Heart right ventricle (tissue), 16 donors: ENCODE measurements at regions not wholly inside any gene's neighbourhood (a gene's known extent, or its start where the extent isn't known, plus 50 kb on each side); places are given as distances from the start of the nearest gene placed in this dataset.

Experiments used
- ATAC-seq, 8 donors: fragments of 200-7000 bp; cut with Tn5 transposase; one replicate each; pipeline ENCODE4 v1.9.1; 2020; ENCODE audit warnings: mild to moderate bottlenecking in 8 of 8, moderate library complexity in 8 of 8, moderate number of reproducible peaks in 1 of 8
- DNase-seq, 2 donors: peaks; one replicate each; pipeline ENCODE4 v3.0.0-alpha.2; 2020
- H3K27ac ChIP-seq, 10 donors: fragments of 200-600 bp; sonication (generic) in 2 of 10; one replicate each; pipeline versions ENCODE4 v1.5.0 to v1.8.0; 2020 to 2022; ENCODE audit warnings: mild to moderate bottlenecking in 3 of 10
- H3K27me3 ChIP-seq, 7 donors: fragments of 200-600 bp; one replicate each; pipeline ENCODE4 v1.8.0; 2021 to 2022; ENCODE audit warnings: mild to moderate bottlenecking in 2 of 7
- H3K36me3 ChIP-seq, 9 donors: fragments of 200-600 bp; sonication (generic) in 1 of 9; one replicate each; pipeline versions ENCODE4 v1.5.0 to v1.8.0; 2020 to 2022; ENCODE audit warnings: mild to moderate bottlenecking in 2 of 9
- H3K4me1 ChIP-seq, 9 donors: fragments of 200-600 bp; sonication (generic) in 1 of 9; one replicate each; pipeline versions ENCODE4 v1.5.0 to v1.8.0; 2020 to 2022; ENCODE audit warnings: mild to moderate bottlenecking in 4 of 9
- H3K4me3 ChIP-seq, 10 donors: fragments of 200-600 bp; sonication (generic) in 2 of 10; one replicate each; pipeline versions ENCODE4 v1.5.0 to v1.8.0; 2020 to 2022; ENCODE audit warnings: mild to moderate bottlenecking in 7 of 10, moderate library complexity in 2 of 10
- H3K9me3 ChIP-seq, 11 donors: fragments of 200-600 bp in 10 of 11; sonication (generic) in 2 of 11; one replicate each; pipeline versions ENCODE4 v1.5.0 to v1.8.0; 2013 to 2022; ENCODE audit warnings: mild to moderate bottlenecking in 2 of 11, control low read depth in 1 of 11, moderate library complexity in 1 of 11
- WGBS, 2 donors: extraction: QIAGEN DNeasy Blood & Tissue Kit; methylation state at CpG; one replicate each; pipeline ENCODE4 v1.1.7; 2013; ENCODE audit warnings: inconsistent platforms in 1 of 2; 5-methylcytosine and 5-hydroxymethylcytosine counted together
- intact Hi-C, 10 donors: fragments of 100-400 bp; cut with DNase I; formaldehyde crosslinking; loops; one replicate each; pipeline versions ENCODE4 v1.11.1 to v1.14.2; 2022
- TF ChIP-seq, protein P1 (sequence below), 9 donors: fragments of 200-600 bp; sonication (generic) in 2 of 9; IDR thresholded peaks; one replicate each; pipeline versions ENCODE4 v1.5.0 to v1.8.0; 2021 to 2022; ENCODE audit warnings: antibody characterized with exemption in 9 of 9, mild to moderate bottlenecking in 5 of 9, moderate library complexity in 1 of 9
- donor health status: Arrhythmogenic right ventricular cardiomyopathy.
- donor health status: ischemic (EF 13 %, LVEDD 7.1; RV severe dilation, severe dysfunction).
- donor health status: healthy with polysubstance abuse.
- donor health status: DM: no; HTN: yes; CAD: no.
- donor health status: DM: no; HTN: no; CAD: no.
- donor health status: ischemic (EF 25% LVEDD 6.9; RV normal size, moderate dysfunction).
- donor health status: ischemic (EF 25% LVEDD 5.7; RV mildly dilated, moderate dysfunction).
- donor health status: healthy.
- donor health status: DM: yes; HTN: yes; CAD: no.
- donor health status: Ischemic cardiomyopathy.
- donor health status: ischemic (EF 35%, LVEDD 5.7; RV mildly dilated, moderate dysfunction).
- donor health status: nonischemic (EF 11% LVEDD 7.7; RV severe dilation, severe dysfunction).
- donor health status: DM: yes; HTN: yes; CAD: no.
- donor health status: PGD.
- donor health status: ischemic (EF 29% LVEDD 5.4; RV normal size, mild dysfunction).
- donor health status: nonischemic (EF 23%, LVEDD 6.1; RV moderate dilation, normal function).

DNA sequence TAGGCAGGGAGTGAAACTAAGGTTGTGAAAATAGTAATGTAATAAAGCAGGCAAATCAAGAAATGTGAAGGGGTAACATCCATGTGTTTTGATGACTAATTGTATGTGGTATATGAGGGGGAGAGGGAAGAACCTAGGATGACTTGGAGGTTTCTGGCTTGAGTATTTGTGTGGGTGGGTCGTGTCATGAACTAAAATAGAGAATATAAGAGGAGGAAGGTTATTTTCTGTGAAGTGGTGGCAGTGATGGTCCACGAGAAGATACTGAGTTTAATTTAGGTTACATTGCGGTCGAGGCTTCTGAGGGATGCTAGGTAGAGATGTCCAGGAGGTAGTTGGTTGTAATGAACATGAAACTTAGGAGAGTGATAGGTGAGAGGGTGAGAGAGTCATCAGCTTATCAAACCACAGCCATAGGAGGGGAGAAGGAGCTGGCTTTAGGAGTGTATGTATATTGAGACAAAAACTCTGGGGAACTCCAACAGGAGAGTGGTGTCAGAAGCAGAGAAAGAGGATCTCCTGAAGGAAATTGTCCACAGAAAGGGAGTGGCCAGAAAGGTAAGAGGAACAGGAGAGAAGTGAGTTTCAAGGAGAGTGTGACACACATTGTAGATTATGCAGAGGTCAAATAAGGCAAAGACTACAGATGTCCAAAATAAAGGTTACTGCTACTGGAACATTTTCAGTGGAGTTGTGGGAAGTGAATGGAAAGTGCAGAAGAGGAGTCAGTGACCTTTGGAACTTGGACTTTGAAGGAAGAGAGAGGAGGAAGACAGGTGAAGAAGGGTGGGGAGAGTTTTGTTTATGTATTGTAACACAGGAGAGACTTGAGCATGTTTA, 89.0 kb upstream of the MACF1 start:
- peak in 1 of 8 donors; percentile 10 for ATAC-seq
- no peak overlapping the region for H3K4me3 ChIP-seq
- intact Hi-C loops, result no loop called here
- H3K27me3 ChIP-seq, result no peaks in the 10 kb centered on the region
- H3K9me3 ChIP-seq, result no peaks in the 10 kb centered on the region
- H3K27ac ChIP-seq, result no peak overlapping the region
- peaks cover 0 to 77% (median 44%) of the 10 kb centered on the region in 9 donors for H3K4me1 ChIP-seq
- peaks cover 0 to 5% (median 0%) of the 10 kb centered on the region in 9 donors for H3K36me3 ChIP-seq
- DNase-seq, result no peak
- TF ChIP-seq, protein P1, sequence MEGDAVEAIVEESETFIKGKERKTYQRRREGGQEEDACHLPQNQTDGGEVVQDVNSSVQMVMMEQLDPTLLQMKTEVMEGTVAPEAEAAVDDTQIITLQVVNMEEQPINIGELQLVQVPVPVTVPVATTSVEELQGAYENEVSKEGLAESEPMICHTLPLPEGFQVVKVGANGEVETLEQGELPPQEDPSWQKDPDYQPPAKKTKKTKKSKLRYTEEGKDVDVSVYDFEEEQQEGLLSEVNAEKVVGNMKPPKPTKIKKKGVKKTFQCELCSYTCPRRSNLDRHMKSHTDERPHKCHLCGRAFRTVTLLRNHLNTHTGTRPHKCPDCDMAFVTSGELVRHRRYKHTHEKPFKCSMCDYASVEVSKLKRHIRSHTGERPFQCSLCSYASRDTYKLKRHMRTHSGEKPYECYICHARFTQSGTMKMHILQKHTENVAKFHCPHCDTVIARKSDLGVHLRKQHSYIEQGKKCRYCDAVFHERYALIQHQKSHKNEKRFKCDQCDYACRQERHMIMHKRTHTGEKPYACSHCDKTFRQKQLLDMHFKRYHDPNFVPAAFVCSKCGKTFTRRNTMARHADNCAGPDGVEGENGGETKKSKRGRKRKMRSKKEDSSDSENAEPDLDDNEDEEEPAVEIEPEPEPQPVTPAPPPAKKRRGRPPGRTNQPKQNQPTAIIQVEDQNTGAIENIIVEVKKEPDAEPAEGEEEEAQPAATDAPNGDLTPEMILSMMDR (IDR thresholded peaks at IDR 0.05), result no peak
- 70 to 74% methylated on average over 4 of the region's 4 CpGs for WGBS, 2 donors

DNA sequence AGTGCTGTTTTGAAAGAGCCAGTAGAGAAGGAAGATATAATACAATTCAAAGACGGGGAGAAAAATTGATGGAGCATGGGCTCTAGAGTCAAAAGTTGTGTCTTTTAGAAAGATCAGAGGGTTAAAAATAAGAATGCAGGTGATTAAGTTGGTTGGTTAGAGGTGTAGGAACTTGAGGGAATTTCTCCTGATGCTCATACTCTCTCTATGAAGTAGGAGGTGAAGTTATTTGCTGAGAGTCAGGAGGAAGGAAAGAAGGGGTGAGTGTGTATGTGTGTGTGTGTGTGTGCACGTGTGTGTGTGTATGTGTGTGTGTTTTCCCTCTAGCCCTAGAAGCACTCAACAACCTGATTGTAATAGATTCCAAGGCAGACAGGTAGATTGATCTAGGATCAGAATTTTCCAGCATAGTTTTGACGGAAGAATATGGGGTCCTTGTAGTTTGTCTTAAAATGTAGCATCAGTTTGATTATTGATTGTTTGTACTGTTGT, 88.3 kb upstream of the MACF1 start:
- no peaks in the 10 kb centered on the region for H3K9me3 ChIP-seq
- intact Hi-C loops, result no loop called here

DNA sequence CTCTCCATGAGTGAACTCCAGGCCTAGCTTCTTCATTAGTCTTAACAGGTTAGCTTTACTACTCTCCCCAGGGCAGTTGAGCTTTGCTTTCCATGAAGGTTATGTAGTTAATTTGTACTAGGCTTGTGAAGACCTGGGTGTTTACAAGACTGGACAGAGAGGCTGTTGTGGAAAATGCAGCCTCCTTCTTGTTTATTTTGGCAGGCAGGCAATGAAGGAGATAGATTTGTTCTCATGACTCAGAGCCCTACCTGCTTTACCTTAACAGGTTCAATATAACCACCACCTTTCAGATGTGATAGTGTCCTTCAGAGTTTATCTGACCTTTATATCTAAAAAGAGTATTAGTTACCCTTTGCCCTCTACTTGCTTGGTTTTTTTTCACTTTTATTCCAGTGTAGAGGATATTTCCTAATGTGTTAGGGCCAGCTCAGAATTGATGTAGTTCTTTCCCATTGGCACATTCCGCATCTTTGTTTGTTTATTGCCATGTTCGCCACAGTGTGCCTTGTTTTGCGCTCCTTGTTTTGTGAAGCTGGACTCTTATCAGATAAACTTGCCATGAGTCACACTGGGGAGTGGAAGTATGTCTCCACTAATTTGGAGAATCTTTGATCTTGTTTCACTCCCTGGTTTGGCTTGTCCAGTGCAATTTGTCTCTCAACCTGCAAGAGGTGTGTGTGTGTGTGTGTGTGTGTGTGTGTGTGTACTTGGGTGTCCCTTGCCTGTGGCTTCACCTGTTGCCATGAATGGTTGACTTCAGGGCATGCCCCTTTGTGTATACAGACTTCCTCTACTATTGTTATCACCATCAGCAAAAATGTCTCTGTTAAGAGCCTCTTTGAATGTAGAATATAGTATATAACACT, 87.4 kb upstream of the MACF1 start:
- Histone ChIP-seq H3K4me3 (no peak overlapping the region), H3K4me1 (peaks cover 0 to 63% (median 37%) of the 10 kb centered on the region in 9 donors), H3K9me3 (no peaks in the 10 kb centered on the region), H3K27ac (no peak overlapping the region), H3K36me3 (peaks cover 0 to 13% (median 0%) of the 10 kb centered on the region in 9 donors), H3K27me3 (no peaks in the 10 kb centered on the region)
- DNase-seq, result no peak
- intact Hi-C loops, result no loop called here
- no peak for ATAC-seq
- TF ChIP-seq, protein P1 (IDR thresholded peaks at IDR 0.05), result no peak
- 78 to 88% methylated on average over 3 of the region's 3 CpGs for WGBS, 2 donors

More for the DNA sequence above, 88.3 kb upstream of the MACF1 start:
- TF ChIP-seq, protein P1 (IDR thresholded peaks at IDR 0.05), result no peak
- peak in 1 of 8 donors; percentile 38 for ATAC-seq
- no peak for DNase-seq
- H3K27ac ChIP-seq, result no peak overlapping the region
- no peak overlapping the region for H3K4me3 ChIP-seq
- H3K36me3 ChIP-seq, result peaks cover 0 to 8% (median 0%) of the 10 kb centered on the region in 9 donors
- no peaks in the 10 kb centered on the region for H3K27me3 ChIP-seq
- peaks cover 0 to 70% (median 37%) of the 10 kb centered on the region in 9 donors for H3K4me1 ChIP-seq
- 77 to 85% methylated on average over 3 of the region's 3 CpGs for WGBS, 2 donors

DNA sequence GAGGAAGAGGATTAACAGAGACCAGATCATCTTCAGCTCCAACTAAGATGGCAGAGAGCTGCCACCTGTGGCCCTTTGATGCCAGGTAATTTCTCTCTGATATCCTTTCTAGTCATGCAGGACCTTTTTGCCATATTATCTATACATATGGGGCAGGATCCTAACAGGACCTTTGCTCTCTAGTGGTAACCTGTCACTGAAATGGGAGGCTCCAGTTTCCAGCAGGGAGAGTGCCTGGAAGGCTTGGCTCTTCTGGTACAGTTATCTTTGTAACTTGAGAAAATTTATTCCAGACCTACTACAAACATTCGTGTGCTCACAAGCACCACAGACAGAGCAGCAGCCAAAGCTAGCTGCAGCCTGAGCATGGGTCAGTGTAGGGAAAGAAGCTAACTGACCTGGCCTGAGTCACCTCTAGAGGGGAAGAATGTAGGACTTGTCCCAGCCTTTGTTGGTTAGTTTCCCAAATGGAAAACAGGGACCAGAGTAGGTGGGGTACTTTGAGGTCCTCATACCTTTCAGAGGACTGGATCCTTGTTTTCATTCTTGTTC, 86.5 kb upstream of the MACF1 start:
- peaks cover 0 to 55% (median 37%) of the 10 kb centered on the region in 9 donors for H3K4me1 ChIP-seq
- H3K27ac ChIP-seq, result no peak overlapping the region
- TF ChIP-seq, protein P1 (IDR thresholded peaks at IDR 0.05), result no peak
- no peaks in the 10 kb centered on the region for H3K9me3 ChIP-seq
- peaks cover 0 to 22% (median 0%) of the 10 kb centered on the region in 9 donors for H3K36me3 ChIP-seq
- no peak for DNase-seq
- intact Hi-C loops, result no loop called here
- 32 to 46% methylated on average over 1 of the region's 1 CpG for WGBS, 2 donors
- no peaks in the 10 kb centered on the region for H3K27me3 ChIP-seq
- no peak overlapping the region for H3K4me3 ChIP-seq
- ATAC-seq, result peak in 3 of 8 donors; percentile 23 to 39 (median 37)
